GM18498 (cell line): ENCODE measurements at regions not wholly inside any gene's neighbourhood (a gene's known extent, or its start where the extent isn't known, plus 50 kb on each side); places are given as distances from the start of the nearest gene placed in this dataset.

Experiments used
- ATAC-seq: cut with Tn5 transposase; IDR thresholded peaks from one replicate; pipeline ENCODE4 v1.9.1; 2021; ENCODE audit warnings: mild to moderate bottlenecking, moderate library complexity; ENCODE audit not compliant: unreplicated experiment

- no peak for ATAC-seq
Measured at GRCh38 chr1:10848109-10848684, 51.8 kb upstream of the CASZ1 start.

- no peak for ATAC-seq
Measured at GRCh38 chr1:10850026-10850425, 53.6 kb upstream of the CASZ1 start.

- ATAC-seq = no peak
Measured at GRCh38 chr1:10851024-10852013, 54.9 kb upstream of the CASZ1 start.

GRCh38 chr1:10852018-10852417 is 55.6 kb upstream of the CASZ1 start:
- ATAC-seq = no peak

- ATAC-seq = no peak
Measured at GRCh38 chr1:10852486-10852885, 56.0 kb upstream of the CASZ1 start.

GRCh38 chr1:10852998-10853520 is 56.6 kb upstream of the CASZ1 start:
- ATAC-seq = no peak

- ATAC-seq = no peak
Measured at GRCh38 chr1:10853701-10854100, 57.3 kb upstream of the CASZ1 start.

GRCh38 chr1:10854856-10855459 is 58.5 kb upstream of the CASZ1 start:
- no peak for ATAC-seq

GRCh38 chr1:10856176-10856683 is 59.8 kb upstream of the CASZ1 start:
- no peak for ATAC-seq

GRCh38 chr1:10856863-10857598 is 60.6 kb upstream of the CASZ1 start:
- ATAC-seq = no peak

GRCh38 chr1:10857687-10858086 is 61.2 kb upstream of the CASZ1 start:
- ATAC-seq = no peak

GRCh38 chr1:10860218-10860617 is 63.8 kb upstream of the CASZ1 start:
- ATAC-seq = no peak

- no peak for ATAC-seq
Measured at GRCh38 chr1:10860682-10861081, 64.2 kb upstream of the CASZ1 start.

- no peak for ATAC-seq
Measured at GRCh38 chr1:10861822-10862221, 65.4 kb upstream of the CASZ1 start.

GRCh38 chr1:10862743-10863335 is 66.4 kb upstream of the CASZ1 start:
- ATAC-seq = no peak

- no peak for ATAC-seq
Measured at GRCh38 chr1:10863886-10864285, 67.4 kb upstream of the CASZ1 start.

GRCh38 chr1:10864776-10865175 is 68.3 kb upstream of the CASZ1 start:
- no peak for ATAC-seq

- ATAC-seq = no peak
Measured at GRCh38 chr1:10865518-10866320, 69.3 kb upstream of the CASZ1 start.

GRCh38 chr1:10866321-10867093 is 70.1 kb upstream of the CASZ1 start:
- no peak for ATAC-seq
